ENCODE measurements at regions not wholly inside any gene's neighbourhood (a gene's known extent, or its start where the extent isn't known, plus 50 kb on each side); places are given as distances from the start of the nearest gene placed in this dataset.

DNA sequence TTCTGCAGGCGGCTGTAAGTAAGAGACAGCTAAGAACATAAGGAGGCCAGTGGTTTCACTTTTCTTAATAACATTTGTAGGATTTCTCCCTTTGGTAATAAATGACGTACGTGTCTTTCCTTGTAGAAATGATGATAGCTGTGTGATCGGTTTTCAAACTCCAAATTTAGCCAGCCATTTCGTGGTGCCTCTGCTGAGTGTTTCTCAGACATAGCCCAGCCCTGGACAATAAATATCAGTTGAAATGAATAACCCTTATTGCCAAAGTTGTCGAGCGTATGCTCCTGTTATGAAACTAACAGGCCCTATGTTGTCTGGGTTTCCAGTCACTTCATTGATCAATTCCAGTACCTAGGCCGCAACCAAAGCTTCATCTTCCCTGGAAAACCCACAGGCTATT is 75.0 kb upstream of the MSX2 start:
- intact Hi-C loops (cut with micrococcal nuclease; ENCODE audit: unreplicated experiment) (no loop called here), in situ Hi-C loops (cut with MboI) (no loop called here)
- H3K4me3 ChIP-seq, result no peak overlapping the region
- H3K36me3 ChIP-seq (ENCODE audit: control insufficient read depth in 2 of 2, insufficient read depth in 2 of 2, low read length in 1 of 2), result no peaks in the 10 kb centered on the region
- no peaks in the 10 kb centered on the region; a peak in 1 of 4 replicates for H3K27me3 ChIP-seq (replicated peaks in 1 of 2; ENCODE audit: control insufficient read depth in 2 of 2, insufficient read depth in 2 of 2, low read length in 1 of 2)
- no peak for TF ChIP-seq MTA3 (IDR thresholded peaks at IDR 0.05; ENCODE audit: borderline replicate concordance, low read length)
- TF ChIP-seq SIX5 (IDR thresholded peaks at IDR 0.05; ENCODE audit: low read depth, low read length, severe bottlenecking), result no peak
- no peak overlapping the region for H3K9ac ChIP-seq (ENCODE audit: control insufficient read depth, insufficient read depth, low read length)
- SMC1A ChIA-PET (ENCODE audit: uncharacterized antibody, unreplicated experiment), result no interaction called here
- H3K4me1 ChIP-seq (ENCODE audit: control insufficient read depth, insufficient read depth, low read length), result no peaks in the 10 kb centered on the region
- no peak overlapping the region for H2AFZ ChIP-seq (ENCODE audit: control insufficient read depth, low read depth, low read length)
- no peak for FAIRE-seq
- H3K4me2 ChIP-seq (ENCODE audit: control insufficient read depth, insufficient read depth), result no peak overlapping the region
- DNase-seq (ENCODE audit: low read depth, low spot score), result no peak
- CTCF ChIA-PET, result no interaction called here
- POLR2A ChIA-PET, result no interaction called here
- no peaks in the 10 kb centered on the region for H3K9me3 ChIP-seq (replicated peaks; ENCODE audit: control insufficient read depth, insufficient read depth, low read length)
- RAD21 ChIA-PET (ENCODE audit: unreplicated experiment), result no interaction called here
- no peaks in the 10 kb centered on the region for H4K20me1 ChIP-seq (ENCODE audit: control insufficient read depth, insufficient read depth)
- ATAC-seq, result no peak
- BruUV-seq (replicated peaks), result no TSS peak
- H3K27ac ChIP-seq (ENCODE audit: control insufficient read depth, insufficient read depth), result no peak overlapping the region
- WGBS (ENCODE audit: insufficient coverage, insufficient replicate concordance, low lambda C conversion rate, missing lambda C conversion rate), result 26% methylated on average over 8 of the region's 8 CpGs
- H3K79me2 ChIP-seq (ENCODE audit: control insufficient read depth, insufficient read depth, low read length), result no peaks in the 10 kb centered on the region

DNA sequence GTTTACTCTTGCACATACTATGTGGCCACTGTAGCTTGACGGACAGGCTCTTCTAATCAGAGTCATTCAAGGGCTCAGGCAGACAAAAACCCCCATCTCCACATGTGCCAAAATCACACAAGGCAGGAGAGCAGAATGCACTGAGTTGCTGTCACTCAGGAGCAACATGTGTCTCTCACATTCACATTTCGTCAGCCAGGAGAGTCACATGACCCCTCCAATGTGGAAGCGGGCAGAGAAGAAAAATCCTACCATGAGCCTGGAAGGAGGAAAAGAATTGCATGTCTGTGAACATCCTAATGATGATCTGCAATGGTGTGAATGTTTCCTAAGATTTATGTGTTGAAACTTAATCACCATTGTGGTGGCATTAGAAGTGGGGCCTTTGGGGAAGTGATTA is 69.9 kb upstream of the MSX2 start:
- Histone ChIP-seq H2AFZ (ENCODE audit: control insufficient read depth, low read depth, low read length) (no peak overlapping the region), H4K20me1 (ENCODE audit: control insufficient read depth, insufficient read depth) (no peaks in the 10 kb centered on the region), H3K79me2 (ENCODE audit: control insufficient read depth, insufficient read depth, low read length) (no peaks in the 10 kb centered on the region), H3K9ac (ENCODE audit: control insufficient read depth, insufficient read depth, low read length) (no peak overlapping the region), H3K4me1 (ENCODE audit: control insufficient read depth, insufficient read depth, low read length) (no peaks in the 10 kb centered on the region), H3K4me2 (ENCODE audit: control insufficient read depth, insufficient read depth) (no peak overlapping the region), H3K4me3 (no peak overlapping the region), H3K27ac (ENCODE audit: control insufficient read depth, insufficient read depth) (no peak overlapping the region), H3K36me3 (ENCODE audit: control insufficient read depth in 2 of 2, insufficient read depth in 2 of 2, low read length in 1 of 2) (no peaks in the 10 kb centered on the region), H3K9me3 (replicated peaks; ENCODE audit: control insufficient read depth, insufficient read depth, low read length) (no peaks in the 10 kb centered on the region), H3K27me3 (replicated peaks in 1 of 2; ENCODE audit: control insufficient read depth in 2 of 2, insufficient read depth in 2 of 2, low read length in 1 of 2) (no peaks in the 10 kb centered on the region; a peak in 1 of 4 replicates)
- no TSS peak for BruUV-seq (replicated peaks)
- in situ Hi-C loops (cut with MboI) (no loop called here), intact Hi-C loops (cut with micrococcal nuclease; ENCODE audit: unreplicated experiment) (no loop called here)
- ChIA-PET CTCF (no interaction called here), SMC1A (ENCODE audit: uncharacterized antibody, unreplicated experiment) (no interaction called here), POLR2A (no interaction called here), RAD21 (ENCODE audit: unreplicated experiment) (no interaction called here)
- no peak for TF ChIP-seq PAX5 (IDR thresholded peaks at IDR 0.05; ENCODE audit: borderline replicate concordance, low read depth, low read length)
- TF ChIP-seq CHD4 (IDR thresholded peaks at IDR 0.05), result no peak
- TF ChIP-seq ZSCAN29 (IDR thresholded peaks at IDR 0.05), result no peak
- TF ChIP-seq FOXK2 (IDR thresholded peaks at IDR 0.05), result no peak
- ATAC-seq (no peak), FAIRE-seq (no peak), DNase-seq (ENCODE audit: low read depth, low spot score) (no peak)
- WGBS (ENCODE audit: insufficient coverage, insufficient replicate concordance, low lambda C conversion rate, missing lambda C conversion rate), result 20% methylated on average over 3 of the region's 3 CpGs

Measured in GM12878 (cell line).